HG02973 (cell line): ENCODE measurements at regions not wholly inside any gene's neighbourhood (a gene's known extent, or its start where the extent isn't known, plus 50 kb on each side); places are given as distances from the start of the nearest gene placed in this dataset.

Experiments
- ATAC-seq: cut with Tn5 transposase; IDR thresholded peaks from one replicate; pipeline ENCODE4 v1.9.1; 2021; ENCODE audit warnings: moderate library complexity; ENCODE audit not compliant: unreplicated experiment

DNA sequence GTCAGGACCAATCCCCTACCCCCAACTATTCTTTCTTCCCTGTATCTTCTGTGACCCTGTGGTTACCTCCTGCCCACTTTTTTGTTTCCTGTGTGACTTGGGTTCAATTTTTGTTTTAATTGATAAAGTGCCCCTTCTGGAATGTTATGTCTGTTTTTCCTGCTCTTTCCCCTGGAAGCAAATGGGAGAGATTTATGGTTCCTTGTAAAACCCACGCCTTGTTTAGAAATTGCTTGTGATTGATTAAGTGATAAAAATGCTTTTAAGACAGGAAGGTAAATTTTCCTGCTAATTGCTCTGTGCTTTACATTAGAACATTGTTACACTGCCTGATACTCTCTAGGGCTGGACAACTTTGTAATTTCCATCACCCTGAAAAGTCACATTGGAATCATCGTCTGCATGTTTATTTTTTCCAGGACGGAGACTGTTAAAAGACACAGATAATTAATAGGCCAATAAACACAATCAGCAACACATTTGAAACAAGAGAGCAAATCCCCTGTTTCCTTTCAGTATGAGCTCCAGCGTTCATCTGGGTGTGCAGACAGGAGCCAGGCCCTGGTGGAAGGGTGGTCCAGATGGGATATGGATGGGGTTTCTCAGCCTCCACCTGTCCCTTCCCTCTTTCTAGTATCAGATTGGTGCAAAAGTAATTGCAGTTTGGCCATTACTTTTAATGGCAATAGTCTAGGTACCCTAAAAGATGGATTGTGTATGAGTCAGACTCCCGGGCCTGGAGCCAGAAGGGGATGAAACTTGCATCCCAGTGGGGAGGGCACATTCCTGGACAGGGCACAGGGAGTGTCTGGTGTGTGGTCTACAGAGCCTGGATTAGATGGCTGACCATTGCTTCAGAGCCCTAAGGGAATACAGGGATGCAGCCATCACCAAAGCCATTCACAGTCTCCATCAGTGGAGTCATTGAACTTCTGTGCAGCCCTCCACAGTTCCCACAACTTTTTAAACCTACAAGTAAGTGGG lies 58.1 kb upstream of the AGBL1 start:
- no peak for ATAC-seq

DNA sequence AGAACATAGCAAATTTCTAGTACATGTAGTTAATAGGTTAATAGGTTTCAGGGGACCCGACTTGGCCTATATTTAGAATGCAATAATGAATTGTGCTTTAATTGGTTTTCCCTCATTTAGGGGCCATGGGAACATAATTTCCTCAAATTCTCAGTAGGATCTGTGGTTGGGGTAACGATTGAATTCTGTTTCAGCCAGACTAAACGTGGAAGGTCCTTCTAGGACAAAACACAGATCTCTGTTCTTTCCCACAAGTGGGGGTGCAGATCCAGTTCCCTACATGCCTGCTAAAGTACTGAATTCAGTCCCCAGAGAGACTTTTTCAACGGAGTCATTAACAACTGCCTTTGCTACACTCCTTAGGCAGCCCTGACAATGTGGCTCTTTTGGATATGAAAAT lies 50.7 kb upstream of the AGBL1 start:
- ATAC-seq: no peak
